Adrenal gland (tissue), 9 donors: ENCODE measurements at regions not wholly inside any gene's neighbourhood (a gene's known extent, or its start where the extent isn't known, plus 50 kb on each side); places are given as distances from the start of the nearest gene placed in this dataset.

Experiments used
- DNase-seq, 7 donors: peaks; one replicate each; pipeline ENCODE4 v3.0.0-alpha.2; 2019 to 2020
- H3K27ac ChIP-seq, 5 donors: fragments of 200-600 bp; sonication (generic) in 4 of 5; 1 replicate in 3 of 5; 2 replicates in 2 of 5; pipeline versions ENCODE4 v1.5.1 to v1.8.0; 2016 to 2020; ENCODE audit warnings: mild to moderate bottlenecking in 1 of 5
- H3K27me3 ChIP-seq: fragments of 200-600 bp; 2 replicates; pipeline ENCODE4 v1.8.0; 2021
- H3K36me3 ChIP-seq, 2 donors: fragments of 200-600 bp; replicated peaks in 1 of 2; 1 replicate in 1 of 2; 2 replicates in 1 of 2; pipeline versions ENCODE4 v1.5.1 to v1.8.0; 2018 to 2022
- H3K4me1 ChIP-seq, 2 donors: fragments of 200-600 bp; replicated peaks in 1 of 2; 1 replicate in 1 of 2; 2 replicates in 1 of 2; pipeline versions ENCODE4 v1.5.1 to v1.8.0; 2018 to 2021
- H3K4me3 ChIP-seq, 4 donors: fragments of 200-600 bp; sonication (generic) in 3 of 4; one replicate each; pipeline ENCODE4 v1.5.1; 2016 to 2018
- H3K9me3 ChIP-seq, 3 donors: fragments of 200-600 bp; sonication (generic) in 1 of 3; replicated peaks in 1 of 3; 1 replicate in 2 of 3; 2 replicates in 1 of 3; pipeline versions ENCODE4 v1.5.1 to v1.8.0; 2016 to 2021
- POLR2A ChIP-seq, 2 donors: fragments of 450-650 bp; IDR thresholded peaks; one replicate each; pipeline ENCODE4 v1.6.1; 2017; ENCODE audit warnings: antibody characterized with exemption in 2 of 2, mild to moderate bottlenecking in 2 of 2, moderate library complexity in 1 of 2
- WGBS, 4 donors: extraction: QIAGEN DNeasy Blood & Tissue Kit in 2 of 4; methylation state at CpG; one replicate each; pipeline versions ENCODE4 v1.1.5 to v1.1.7; 2013 to 2017; 5-methylcytosine and 5-hydroxymethylcytosine counted together
- intact Hi-C, 2 donors: fragments of 100-400 bp; cut with DNase I; formaldehyde crosslinking; loops; one replicate each; pipeline versions ENCODE4 v1.14.1 to v1.15.0; 2022 to 2023
- TF ChIP-seq, protein P1 (sequence below), 6 experiments: fragments of 450-650 bp in 4 of 6; fragments of 200-600 bp in 2 of 6; sonication (generic) in 1 of 6; IDR thresholded peaks; 1 replicate in 5 of 6; 2 replicates in 1 of 6; pipeline versions ENCODE4 v1.5.1 to v1.8.0; 2016 to 2021; ENCODE audit warnings: antibody characterized with exemption in 6 of 6, mild to moderate bottlenecking in 2 of 6, moderate library complexity in 1 of 6
- donor health status: healthy with polysubstance abuse.
- donor health status: Bipolar disorder and iron deficiency.
- donor health status: DM: yes; HTN: yes; CAD: no.
- donor health status: DM: no; HTN: no; CAD: no.
- donor health status: DM: no; HTN: no; CAD: no.

DNA sequence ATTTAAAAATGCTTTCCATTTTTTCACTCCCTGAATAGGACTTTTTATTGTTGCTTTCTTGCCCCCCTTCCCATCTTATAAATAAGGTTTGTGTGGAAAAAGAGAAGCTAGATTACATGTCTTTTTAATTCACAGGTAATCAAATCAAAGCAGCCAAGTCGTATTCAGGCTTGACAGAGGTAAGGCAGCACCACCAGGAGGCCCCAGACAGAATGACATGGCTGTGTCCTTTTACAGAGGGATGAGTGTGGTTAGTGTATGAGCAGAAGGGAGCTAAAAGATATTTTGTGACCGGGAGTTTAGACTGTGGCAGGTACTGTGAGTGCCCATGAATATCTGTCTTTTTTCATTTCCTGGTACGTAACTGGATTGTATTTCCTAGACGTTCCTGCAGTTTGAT is 596.1 kb downstream of the ETNK1 start:
- WGBS, 4 donors: 49 to 62% (median 59%) methylated on average over 4 of the region's 4 CpGs
- DNase-seq: no peak
- Histone ChIP-seq H3K4me1 (no peaks in the 10 kb centered on the region), H3K27ac (no peak overlapping the region), H3K36me3 (no peaks in the 10 kb centered on the region), H3K4me3 (no peak overlapping the region), H3K27me3 (no peaks in the 10 kb centered on the region), H3K9me3 (no peaks in the 10 kb centered on the region)
- intact Hi-C loops: no loop called here
- TF ChIP-seq, protein P1, sequence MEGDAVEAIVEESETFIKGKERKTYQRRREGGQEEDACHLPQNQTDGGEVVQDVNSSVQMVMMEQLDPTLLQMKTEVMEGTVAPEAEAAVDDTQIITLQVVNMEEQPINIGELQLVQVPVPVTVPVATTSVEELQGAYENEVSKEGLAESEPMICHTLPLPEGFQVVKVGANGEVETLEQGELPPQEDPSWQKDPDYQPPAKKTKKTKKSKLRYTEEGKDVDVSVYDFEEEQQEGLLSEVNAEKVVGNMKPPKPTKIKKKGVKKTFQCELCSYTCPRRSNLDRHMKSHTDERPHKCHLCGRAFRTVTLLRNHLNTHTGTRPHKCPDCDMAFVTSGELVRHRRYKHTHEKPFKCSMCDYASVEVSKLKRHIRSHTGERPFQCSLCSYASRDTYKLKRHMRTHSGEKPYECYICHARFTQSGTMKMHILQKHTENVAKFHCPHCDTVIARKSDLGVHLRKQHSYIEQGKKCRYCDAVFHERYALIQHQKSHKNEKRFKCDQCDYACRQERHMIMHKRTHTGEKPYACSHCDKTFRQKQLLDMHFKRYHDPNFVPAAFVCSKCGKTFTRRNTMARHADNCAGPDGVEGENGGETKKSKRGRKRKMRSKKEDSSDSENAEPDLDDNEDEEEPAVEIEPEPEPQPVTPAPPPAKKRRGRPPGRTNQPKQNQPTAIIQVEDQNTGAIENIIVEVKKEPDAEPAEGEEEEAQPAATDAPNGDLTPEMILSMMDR (IDR thresholded peaks at IDR 0.05): no peak
- TF ChIP-seq POLR2A (IDR thresholded peaks at IDR 0.05): no peak

DNA sequence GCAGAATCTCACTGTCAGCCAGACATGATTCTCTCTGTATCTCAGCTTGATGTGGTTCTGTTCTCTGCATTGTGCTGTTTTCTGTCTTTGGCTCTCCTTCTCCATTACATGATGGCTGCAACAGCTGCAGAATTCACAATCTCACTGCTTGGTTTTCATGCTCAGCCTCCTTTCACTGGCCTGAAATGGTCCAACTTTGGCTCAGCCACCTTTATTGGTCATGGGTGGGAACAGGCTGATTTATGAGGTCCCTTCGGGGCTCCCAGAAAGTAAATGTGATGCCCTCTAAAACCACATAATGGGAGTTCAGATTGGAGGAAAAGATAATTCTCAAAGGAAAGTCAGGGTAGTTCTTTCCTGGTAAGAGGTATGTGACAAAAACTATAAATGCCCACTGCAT is 597.0 kb downstream of the ETNK1 start:
- Histone ChIP-seq H3K36me3 (no peaks in the 10 kb centered on the region), H3K4me1 (no peaks in the 10 kb centered on the region), H3K4me3 (no peak overlapping the region), H3K27me3 (no peaks in the 10 kb centered on the region), H3K9me3 (no peaks in the 10 kb centered on the region), H3K27ac (no peak overlapping the region)
- TF ChIP-seq, protein P1 (IDR thresholded peaks at IDR 0.05): no peak
- TF ChIP-seq POLR2A (IDR thresholded peaks at IDR 0.05): no peak
- WGBS, 4 donors: 22 to 31% (median 25%) methylated on average over 1 of the region's 1 CpG
- intact Hi-C loops: no loop called here
- DNase-seq: no peak

DNA sequence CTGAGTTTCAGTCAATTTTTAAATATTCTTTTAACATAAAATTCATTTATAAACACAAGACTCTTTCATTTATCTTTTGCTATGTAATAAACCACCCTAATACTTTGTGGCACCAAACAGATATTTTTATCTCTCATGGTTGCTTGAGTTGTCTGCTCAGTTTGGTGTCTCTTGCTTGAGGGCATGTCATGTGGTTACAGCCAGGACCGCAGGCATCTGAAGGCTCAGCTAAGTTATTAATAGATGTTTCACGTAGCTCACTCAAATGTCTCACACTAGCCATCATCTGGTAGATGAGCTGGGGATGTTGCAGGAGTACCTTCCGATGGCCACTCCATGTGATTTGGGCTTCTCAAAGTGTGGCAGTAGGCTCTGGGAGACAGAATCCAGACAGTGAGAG is 597.8 kb downstream of the ETNK1 start:
- Histone ChIP-seq H3K4me1 (no peaks in the 10 kb centered on the region), H3K4me3 (no peak overlapping the region), H3K27me3 (no peaks in the 10 kb centered on the region), H3K27ac (no peak overlapping the region), H3K36me3 (no peaks in the 10 kb centered on the region), H3K9me3 (no peaks in the 10 kb centered on the region)
- intact Hi-C loops: no loop called here
- DNase-seq: no peak
- 68 to 78% (median 77%) methylated on average over 3 of the region's 3 CpGs for WGBS, 4 donors
- TF ChIP-seq POLR2A (IDR thresholded peaks at IDR 0.05): no peak
- TF ChIP-seq, protein P1 (IDR thresholded peaks at IDR 0.05): no peak

- Histone ChIP-seq H3K36me3 (no peaks in the 10 kb centered on the region), H3K27ac (no peak overlapping the region), H3K4me1 (no peaks in the 10 kb centered on the region), H3K27me3 (no peaks in the 10 kb centered on the region), H3K9me3 (no peaks in the 10 kb centered on the region), H3K4me3 (no peak overlapping the region)
- intact Hi-C loops: no loop called here
- 51 to 70% (median 57%) methylated on average over 2 of the region's 2 CpGs for WGBS, 4 donors
- no peak for DNase-seq
- TF ChIP-seq POLR2A (IDR thresholded peaks at IDR 0.05): no peak
- TF ChIP-seq, protein P1 (IDR thresholded peaks at IDR 0.05): no peak
Measured at GRCh38 chr12:23228101-23228500, 603.1 kb downstream of the ETNK1 start.
